Neural cell (in vitro differentiated cells): ENCODE measurements at regions not wholly inside any gene's neighbourhood (a gene's known extent, or its start where the extent isn't known, plus 50 kb on each side); places are given as distances from the start of the nearest gene placed in this dataset.

Experiments
- H2AFZ ChIP-seq: fragments of 200-600, 300-800 bp; sonication (generic), shearing (Covaris generic); 2 replicates; pipeline ENCODE4 v1.6.0; 2014; ENCODE audit warnings: low read depth, mild to moderate bottlenecking, antibody characterized with exemption, low read length, moderate library complexity
- H3F3A ChIP-seq: fragments of 200-600 bp; shearing (Covaris generic); 2 replicates; pipeline ENCODE4 v1.6.1; 2016; ENCODE audit warnings: mild to moderate bottlenecking, moderate library complexity, mixed read lengths, antibody characterized with exemption, low read length; ENCODE audit not compliant: insufficient read depth, poor library complexity, severe bottlenecking
- H3K27ac ChIP-seq: fragments of 200-600, 300-800 bp; sonication (generic), shearing (Covaris generic); 2 replicates; pipeline ENCODE4 v1.5.1; 2014; ENCODE audit warnings: mild to moderate bottlenecking, low read length, moderate library complexity
- H3K27me3 ChIP-seq: fragments of 300-800, 200-600 bp; sonication (generic), shearing (Covaris generic); 2 replicates; pipeline ENCODE4 v1.6.0; 2014; ENCODE audit warnings: mild to moderate bottlenecking, low read depth, low read length, moderate library complexity; ENCODE audit not compliant: insufficient read depth
- H3K36me3 ChIP-seq: fragments of 300-800, 200-600 bp; sonication (generic), shearing (Covaris generic); 2 replicates; pipeline ENCODE4 v1.5.1; 2014; ENCODE audit warnings: mild to moderate bottlenecking, antibody characterized with exemption, low read length, moderate library complexity; ENCODE audit not compliant: insufficient read depth
- H3K4me2 ChIP-seq: fragments of 300-800, 200-600 bp; sonication (generic), shearing (Covaris generic); 2 replicates; pipeline ENCODE4 v1.6.0; 2014; ENCODE audit warnings: mild to moderate bottlenecking, low read length
- H3K4me3 ChIP-seq: fragments of 300-800, 200-600 bp; sonication (generic), shearing (Covaris generic); 2 replicates; pipeline ENCODE4 v1.5.1; 2014; ENCODE audit warnings: mild to moderate bottlenecking, low read length, moderate library complexity
- H3K79me2 ChIP-seq: fragments of 200-600 bp; shearing (Covaris generic); replicated peaks from 2 replicates; pipeline ENCODE4 v1.6.0; 2014; ENCODE audit warnings: mild to moderate bottlenecking, low read length, moderate library complexity; ENCODE audit not compliant: insufficient read depth
- H3K9ac ChIP-seq: fragments of 300-800, 200-600 bp; sonication (generic), shearing (Covaris generic); 2 replicates; pipeline ENCODE4 v1.6.1; 2016; ENCODE audit warnings: mild to moderate bottlenecking, low read length, mixed read lengths
- H3K9me2 ChIP-seq: fragments of 200-600 bp; shearing (Covaris generic); 2 replicates; pipeline ENCODE4 v1.6.1; 2016; ENCODE audit warnings: mild to moderate bottlenecking, low read length, mixed read lengths; ENCODE audit not compliant: insufficient read depth
- H3K9me3 ChIP-seq: fragments of 200-600, 300-800 bp; sonication (generic), shearing (Covaris generic); 2 replicates; pipeline ENCODE4 v1.6.1; 2016; ENCODE audit warnings: mild to moderate bottlenecking, mixed run types, low read length, moderate library complexity, mixed read lengths
- H4K20me1 ChIP-seq: fragments of 200-600 bp; shearing (Covaris generic); 2 replicates; pipeline ENCODE4 v1.6.1; 2016; ENCODE audit warnings: mild to moderate bottlenecking, mixed run types; ENCODE audit not compliant: insufficient read depth
- CTCF ChIP-seq: fragments of 450-650 bp; IDR thresholded peaks from 2 replicates; pipeline ENCODE4 v1.5.1; 2014; ENCODE audit warnings: antibody characterized with exemption, mild to moderate bottlenecking, moderate library complexity; ENCODE audit not compliant: poor library complexity, severe bottlenecking
- EP300 ChIP-seq: fragments of 450-650 bp; conservative IDR thresholded peaks from 2 replicates; pipeline ENCODE4 v1.6.1; 2014; ENCODE audit warnings: antibody characterized with exemption, mild to moderate bottlenecking, moderate library complexity; ENCODE audit not compliant: poor library complexity, severe bottlenecking
- EZH2 ChIP-seq: fragments of 200-600, 300-800 bp; shearing (Covaris generic), sonication (generic); IDR thresholded peaks from 2 replicates; pipeline ENCODE4 v1.6.1; 2014; ENCODE audit warnings: antibody characterized with exemption, low read length, borderline replicate concordance, mild to moderate bottlenecking; ENCODE audit not compliant: insufficient read depth, poor library complexity, severe bottlenecking
- MXI1 ChIP-seq: fragments of 450-650 bp; conservative IDR thresholded peaks from 2 replicates; pipeline ENCODE4 v1.6.1; 2014; ENCODE audit warnings: antibody characterized with exemption, mild to moderate bottlenecking; ENCODE audit not compliant: poor library complexity, severe bottlenecking
- POLR2AphosphoS5 ChIP-seq: IDR thresholded peaks from 2 replicates; pipeline ENCODE4 v1.6.1; 2012
- RAD21 ChIP-seq: fragments of 450-650 bp; conservative IDR thresholded peaks from 2 replicates; pipeline ENCODE4 v1.6.1; 2014; ENCODE audit warnings: antibody characterized with exemption, mild to moderate bottlenecking, moderate library complexity
- REST ChIP-seq: IDR thresholded peaks from 2 replicates; pipeline ENCODE4 v1.6.1; 2012; ENCODE audit warnings: borderline replicate concordance
- SMC3 ChIP-seq: fragments of 450-650 bp; conservative IDR thresholded peaks from 2 replicates; pipeline ENCODE4 v1.6.1; 2014; ENCODE audit warnings: antibody characterized with exemption, mild to moderate bottlenecking, moderate library complexity; ENCODE audit not compliant: poor library complexity
- TAF1 ChIP-seq: IDR thresholded peaks from 2 replicates; pipeline ENCODE4 v1.6.1; 2012; ENCODE audit warnings: low read depth

GRCh38 chr5:17148481-17148880, 69.0 kb upstream of the BASP1 start (continued):
- TF ChIP-seq REST (no peak), MXI1 (no peak)

- no peak overlapping the region for H2AFZ ChIP-seq
- no peak overlapping the region for H3K9ac ChIP-seq
- no peaks in the 10 kb centered on the region for H3K36me3 ChIP-seq
- H3K9me2 ChIP-seq, result no peaks in the 10 kb centered on the region
- H3K9me3 ChIP-seq, result no peaks in the 10 kb centered on the region
- H4K20me1 ChIP-seq, result no peaks in the 10 kb centered on the region
- TF ChIP-seq MXI1 (no peak), RAD21 (no peak), EP300 (no peak), REST (no peak), TAF1 (no peak), EZH2 (no peak), CTCF (no peak), POLR2AphosphoS5 (no peak), SMC3 (no peak)
- no peaks in the 10 kb centered on the region for H3F3A ChIP-seq
- H3K27me3 ChIP-seq, result no peaks in the 10 kb centered on the region
- H3K4me3 ChIP-seq, result no peak overlapping the region
- no peaks in the 10 kb centered on the region for H3K79me2 ChIP-seq
- no peak overlapping the region for H3K4me2 ChIP-seq
- H3K27ac ChIP-seq, result no peak overlapping the region
Observed at GRCh38 chr5:17149786-17150185, 67.6 kb upstream of the BASP1 start.
